ENCODE measurements at regions not wholly inside any gene's neighbourhood (a gene's known extent, or its start where the extent isn't known, plus 50 kb on each side); places are given as distances from the start of the nearest gene placed in this dataset.

DNA sequence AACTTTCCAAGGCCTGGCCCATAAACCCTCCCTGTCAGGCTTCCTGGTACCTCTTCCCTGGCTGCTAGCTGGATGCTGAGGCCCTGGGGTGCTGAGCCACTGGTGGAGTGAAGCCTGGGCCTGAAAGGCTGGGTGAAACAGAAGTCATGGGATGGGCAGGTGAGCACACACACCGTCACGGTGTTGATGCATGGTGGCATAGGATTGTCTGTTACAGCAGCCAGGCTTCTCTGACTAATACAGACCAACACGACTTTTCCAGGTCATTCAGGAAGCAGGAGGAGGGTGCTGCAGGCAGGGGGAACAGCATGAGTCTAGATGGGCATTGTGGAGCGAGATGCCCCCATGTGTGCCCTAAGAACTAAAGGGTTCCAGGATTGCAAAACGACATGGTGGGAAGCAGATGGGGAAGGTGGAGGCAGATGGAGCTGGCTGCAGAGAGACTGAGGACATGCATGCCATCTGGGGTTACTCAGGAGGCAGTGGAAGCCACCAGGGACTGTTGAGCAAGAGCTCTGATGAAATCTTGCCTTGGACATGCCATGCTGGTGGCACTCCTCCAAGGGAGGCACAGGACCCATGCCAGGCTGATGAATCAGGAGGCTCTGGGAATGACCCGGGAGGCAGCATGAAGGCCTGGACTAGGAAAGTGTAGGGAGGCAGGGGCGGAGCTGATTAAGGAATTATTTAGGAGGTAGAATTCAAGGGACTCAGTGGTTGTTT lies 480.9 kb downstream of the TSN start:
- DNase-seq (ENCODE audit: low read depth), result no peak

- DNase-seq (ENCODE audit: low read depth), result no peak
Observed at GRCh38 chr2:122236925-122237324, 481.5 kb downstream of the TSN start.

GRCh38 chr2:122237450-122237849 lies 482.0 kb downstream of the TSN start:
- DNase-seq (ENCODE audit: low read depth), result no peak

GRCh38 chr2:122238006-122238559 lies 482.6 kb downstream of the TSN start:
- DNase-seq (ENCODE audit: low read depth), result no peak

DNA sequence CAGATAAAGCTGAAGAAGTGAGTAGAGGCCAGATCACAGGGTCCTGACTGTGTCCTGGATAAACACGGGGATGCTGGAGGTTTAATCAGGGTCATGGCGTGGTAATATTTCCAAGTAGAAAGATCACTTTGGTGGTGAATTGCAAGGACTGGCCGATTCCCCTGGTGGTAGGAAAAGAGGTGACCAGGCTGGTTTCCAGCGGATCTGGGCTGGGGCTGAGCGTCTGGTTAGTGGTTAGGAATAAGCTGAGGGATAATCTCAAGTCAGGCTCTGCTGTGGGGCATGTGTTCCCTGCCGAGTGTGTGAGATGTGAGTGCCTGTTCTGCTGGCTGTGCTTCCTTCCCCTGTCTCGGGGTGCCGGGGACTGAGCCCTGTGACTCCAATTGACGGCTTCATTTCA lies 484.0 kb downstream of the TSN start:
- no peak for DNase-seq (ENCODE audit: low read depth)

- no peak for DNase-seq (ENCODE audit: low read depth)
Observed at GRCh38 chr2:122244598-122245229, 489.3 kb downstream of the TSN start.

DNA sequence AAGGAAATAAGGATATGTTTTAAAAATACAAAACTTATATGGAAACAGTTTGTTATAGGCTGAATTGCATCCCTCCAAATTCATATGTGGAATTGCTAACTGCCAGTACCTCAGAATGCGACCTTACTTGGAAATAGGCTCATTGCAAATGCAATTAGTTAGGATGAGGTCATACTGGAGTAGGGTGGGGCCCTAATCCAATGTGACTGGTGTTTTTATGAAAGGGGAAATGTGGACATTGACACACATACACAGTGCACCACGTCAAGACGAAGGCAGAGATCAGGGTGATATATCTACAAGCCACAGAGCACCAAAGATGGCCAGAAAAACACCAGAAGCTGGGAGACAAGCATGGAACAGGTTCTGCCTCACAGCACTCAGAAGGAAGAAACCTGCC lies 494.2 kb downstream of the TSN start:
- DNase-seq (ENCODE audit: low read depth), result no peak

DNA sequence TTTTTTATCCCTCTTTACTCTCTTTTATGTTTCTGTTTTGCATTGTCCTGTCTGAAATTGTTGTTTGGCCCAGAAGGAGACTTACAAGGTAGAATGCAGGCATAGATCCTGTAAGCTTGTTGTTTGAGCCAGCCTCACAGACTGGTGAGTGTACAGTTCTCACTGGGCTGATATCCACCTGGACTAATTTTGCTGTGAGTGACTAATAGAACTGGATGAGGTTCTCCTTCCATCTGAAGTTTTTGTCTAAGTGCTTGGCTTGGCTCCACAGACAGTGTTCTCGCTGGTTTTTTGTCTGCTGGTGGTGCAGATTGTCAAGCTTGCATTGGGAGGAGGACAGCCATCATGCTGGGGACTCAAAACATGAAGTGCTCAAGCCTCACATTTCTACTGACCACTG lies 495.7 kb downstream of the TSN start:
- DNase-seq (ENCODE audit: low read depth), result no peak

DNA sequence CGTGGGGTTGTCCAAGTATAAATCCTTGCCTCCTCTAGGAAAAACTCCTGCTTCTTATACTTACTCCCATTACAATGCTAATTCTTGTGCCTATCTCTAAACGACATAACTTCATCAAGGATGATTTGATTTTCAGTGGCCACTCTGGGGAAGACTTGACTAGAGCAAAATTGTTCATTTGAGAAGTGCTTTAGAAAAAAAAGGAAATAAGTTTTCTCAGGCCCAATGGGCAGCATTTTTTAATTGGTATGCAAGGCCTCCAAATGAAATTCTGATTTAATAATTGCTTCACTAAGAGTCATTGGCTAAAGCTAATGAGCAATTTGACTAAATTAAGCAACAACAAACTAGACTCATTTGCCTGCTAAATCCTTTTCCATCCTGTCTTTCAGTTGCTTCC lies 496.1 kb downstream of the TSN start:
- DNase-seq (ENCODE audit: low read depth), result no peak

DNA sequence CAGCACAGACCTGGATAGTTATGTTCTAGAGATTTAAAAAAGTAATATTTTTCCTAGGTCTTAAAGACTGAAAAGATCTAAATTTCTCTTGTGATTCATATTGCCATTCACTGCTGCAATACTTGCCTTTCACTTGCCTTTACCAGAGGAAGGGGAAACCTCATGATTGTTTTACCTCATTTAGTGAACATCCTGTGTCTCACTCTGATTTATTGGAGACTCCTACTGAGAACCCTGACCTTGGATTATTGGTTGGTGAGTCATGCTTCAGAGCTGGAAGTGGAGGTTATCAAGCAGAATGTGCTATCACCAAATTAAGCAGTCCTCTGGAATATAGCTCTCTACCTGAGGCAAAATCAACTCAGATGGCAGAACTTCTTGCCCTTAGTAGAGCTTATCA lies 500.5 kb downstream of the TSN start:
- no peak for DNase-seq (ENCODE audit: low read depth)

- DNase-seq (ENCODE audit: low read depth), result no peak
Observed at GRCh38 chr2:122261911-122262310, 506.5 kb downstream of the TSN start.

DNA sequence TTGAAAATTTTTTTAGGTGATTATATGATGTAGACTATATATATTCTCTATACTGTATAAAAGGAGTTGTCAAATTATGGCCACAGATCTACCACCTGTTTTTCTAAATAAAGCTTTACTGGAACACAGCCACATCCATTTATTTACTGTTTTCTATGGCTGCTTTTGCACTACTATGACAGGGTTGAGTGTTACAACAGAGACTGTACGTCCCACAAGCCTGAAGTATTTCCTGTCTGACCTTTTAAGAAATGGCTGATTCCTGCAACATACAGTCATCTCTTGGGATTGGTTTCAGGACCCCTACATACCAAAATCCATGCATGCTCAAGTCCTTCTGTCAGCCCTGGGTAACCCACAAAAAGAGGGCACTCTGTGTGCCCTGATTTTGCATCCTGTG lies 508.3 kb downstream of the TSN start:
- DNase-seq (ENCODE audit: low read depth), result no peak

GRCh38 chr2:122266636-122267035 lies 511.2 kb downstream of the TSN start:
- DNase-seq (ENCODE audit: low read depth), result no peak

DNA sequence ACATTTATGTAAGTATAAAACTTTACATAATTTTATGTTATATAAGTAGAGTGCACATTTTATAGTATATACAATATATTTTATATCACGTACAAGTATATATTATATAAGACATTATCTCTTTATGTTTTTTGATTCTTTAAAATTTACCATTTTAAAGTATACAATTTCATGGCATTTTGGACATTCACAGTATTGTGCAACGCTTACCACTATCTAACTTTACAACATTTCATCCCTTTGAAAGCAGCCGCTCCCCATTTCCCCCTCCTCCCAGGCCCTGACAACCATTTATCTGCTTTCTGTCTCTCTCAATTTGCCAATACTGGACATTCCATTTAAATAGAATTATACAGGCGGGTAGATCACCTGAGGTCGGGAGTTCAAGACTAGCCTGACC lies 512.5 kb downstream of the TSN start:
- DNase-seq (ENCODE audit: low read depth), result no peak

DNA sequence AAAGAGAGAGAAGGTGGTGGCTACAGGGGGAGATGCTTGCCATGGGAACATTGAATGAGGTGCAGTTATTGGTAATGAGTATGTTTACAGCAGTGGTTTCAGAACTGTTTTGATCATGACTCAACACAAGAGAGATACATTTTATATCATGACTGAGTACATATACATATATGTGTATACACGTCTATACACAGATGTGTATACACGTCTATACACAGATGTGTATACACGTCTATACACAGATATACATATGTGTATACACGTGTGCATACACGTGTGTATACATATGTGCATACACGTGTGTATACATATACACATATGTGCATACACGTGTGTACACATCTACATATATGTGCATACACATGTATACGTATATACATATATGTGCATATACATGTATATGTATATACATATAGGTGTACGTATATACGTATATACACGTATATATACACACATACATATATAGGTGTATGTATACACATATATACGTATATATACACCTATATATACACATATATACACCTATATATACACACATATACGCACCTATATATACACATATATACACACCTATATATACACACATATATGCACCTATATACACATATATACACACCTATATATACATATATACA lies 518.5 kb downstream of the TSN start:
- no peak for DNase-seq (ENCODE audit: low read depth)

DNA sequence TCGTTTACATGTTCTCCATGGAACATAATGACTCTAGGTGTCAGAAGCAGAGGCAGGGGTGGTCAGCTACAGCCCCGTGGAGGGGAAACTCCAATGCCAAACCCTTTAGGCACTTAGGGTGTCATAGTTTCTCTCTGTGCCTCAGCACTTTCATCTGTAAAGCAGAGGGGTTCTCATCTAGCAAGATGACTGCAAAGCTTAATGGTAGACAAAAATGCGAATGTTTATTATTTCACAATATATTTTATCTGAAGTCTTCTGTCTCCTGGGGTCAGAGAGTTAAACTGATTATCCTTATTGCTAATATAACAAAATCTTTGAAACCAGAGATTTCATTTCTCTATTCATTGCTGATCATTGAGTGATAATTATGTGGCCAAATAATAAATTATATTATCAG lies 522.5 kb downstream of the TSN start:
- DNase-seq (ENCODE audit: low read depth), result no peak

DNA sequence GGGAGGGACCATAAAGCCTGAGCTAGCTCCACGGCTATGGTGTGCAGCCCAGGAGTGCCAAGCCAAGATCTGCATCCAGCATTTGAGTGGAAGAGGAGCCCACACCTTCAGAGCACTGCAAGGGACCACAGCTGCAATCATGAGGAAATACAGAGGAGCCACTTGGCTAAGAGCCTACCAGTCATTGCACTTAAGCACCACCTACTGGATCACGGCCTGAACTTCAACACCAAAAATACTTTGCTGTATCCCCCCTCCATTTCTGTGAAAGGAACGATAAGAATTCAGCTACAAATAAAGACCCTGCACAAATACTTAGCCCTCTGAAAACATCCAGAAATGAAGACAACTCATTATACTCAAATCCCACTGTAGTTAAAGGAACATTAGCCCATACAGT lies 545.3 kb downstream of the TSN start:
- DNase-seq (ENCODE audit: low read depth), result no peak

- no peak for DNase-seq (ENCODE audit: low read depth)
Observed at GRCh38 chr2:122307763-122308162, 552.3 kb downstream of the TSN start.

DNA sequence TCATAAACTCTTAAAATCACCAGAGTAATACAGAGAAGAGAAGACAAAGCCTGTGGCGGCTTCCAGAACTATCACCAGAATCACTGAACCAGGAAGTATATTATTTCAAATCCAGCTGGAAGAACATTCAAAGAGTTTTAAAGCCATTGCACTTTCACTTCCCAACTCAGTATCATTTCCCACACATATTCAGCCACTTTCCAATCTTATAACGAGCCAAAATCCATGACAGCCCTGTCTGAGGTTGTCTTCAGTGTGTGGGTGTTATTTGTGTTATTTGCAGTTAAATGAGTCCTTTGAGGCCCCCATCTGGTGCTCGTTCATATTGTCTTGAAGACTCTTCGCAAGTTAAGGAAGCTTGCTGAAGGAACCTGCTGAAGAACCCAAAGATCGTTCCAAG lies 559.9 kb downstream of the TSN start:
- no peak for DNase-seq (ENCODE audit: low read depth)

DNA sequence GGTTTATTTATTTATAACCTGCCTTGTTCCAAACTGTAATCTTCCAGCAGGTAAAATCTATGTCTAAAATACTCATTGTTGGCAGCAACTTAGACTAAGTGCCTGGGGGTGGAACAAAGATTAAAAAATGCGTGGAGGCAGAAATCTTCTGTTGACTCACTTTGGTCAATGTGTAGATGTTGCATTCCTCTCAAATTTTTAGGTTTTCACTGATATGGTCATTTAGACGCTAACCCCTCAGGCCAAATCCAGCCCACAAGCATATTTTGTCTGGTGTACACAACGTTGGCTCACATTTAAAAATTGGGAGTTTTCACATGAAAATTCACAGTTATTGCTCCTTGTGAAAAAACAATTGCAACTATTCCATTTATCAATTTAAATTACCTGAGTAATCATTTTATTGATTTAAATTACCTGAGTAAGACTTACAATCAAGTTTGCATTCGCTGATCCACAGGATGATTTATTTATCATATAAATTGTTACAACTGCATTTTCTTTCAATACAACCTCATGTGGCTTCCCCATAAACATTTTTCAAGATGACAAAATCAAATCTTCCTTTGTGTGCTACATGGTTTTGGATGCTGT lies 564.2 kb downstream of the TSN start:
- DNase-seq (ENCODE audit: low read depth), result no peak

- DNase-seq (ENCODE audit: low read depth), result no peak
Observed at GRCh38 chr2:122322815-122323214, 567.4 kb downstream of the TSN start.

- DNase-seq (ENCODE audit: low read depth), result no peak
Observed at GRCh38 chr2:122323927-122324326, 568.5 kb downstream of the TSN start.

DNA sequence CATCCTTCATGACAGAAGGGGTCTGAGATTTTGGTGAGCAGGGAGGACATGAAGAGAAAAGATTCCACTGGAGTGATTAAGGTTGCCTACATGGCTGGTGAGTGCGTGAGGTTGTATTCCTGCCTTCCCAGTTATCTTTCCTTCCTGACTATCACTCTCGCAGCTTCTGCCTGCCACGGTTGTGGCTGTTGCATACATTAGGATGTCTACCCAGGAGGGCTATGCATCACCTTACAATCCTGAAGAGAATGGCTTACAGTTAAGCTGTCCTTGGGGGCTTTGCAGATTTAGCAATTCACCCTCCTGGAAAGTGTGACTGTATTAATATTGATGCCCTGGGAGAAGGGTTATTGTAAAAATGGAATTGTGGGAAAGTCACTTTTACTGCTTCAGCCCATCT lies 571.0 kb downstream of the TSN start:
- no peak for DNase-seq (ENCODE audit: low read depth)

Measured in stimulated activated CD8-positive, alpha-beta memory T cell treated with anti-CD3 and anti-CD28 coated beads, Interleukin-4, amount 100 ng/mL, for 24 hours (primary cell).